CD4-positive, alpha-beta T cell treated with Interleukin-15 for 4 hours (primary cell): ENCODE measurements at regions not wholly inside any gene's neighbourhood (a gene's known extent, or its start where the extent isn't known, plus 50 kb on each side); places are given as distances from the start of the nearest gene placed in this dataset.

Experiments
- DNase-seq: peaks from one replicate; pipeline ENCODE4 v3.0.0-alpha.2; 2020; ENCODE audit warnings: low spot score

DNA sequence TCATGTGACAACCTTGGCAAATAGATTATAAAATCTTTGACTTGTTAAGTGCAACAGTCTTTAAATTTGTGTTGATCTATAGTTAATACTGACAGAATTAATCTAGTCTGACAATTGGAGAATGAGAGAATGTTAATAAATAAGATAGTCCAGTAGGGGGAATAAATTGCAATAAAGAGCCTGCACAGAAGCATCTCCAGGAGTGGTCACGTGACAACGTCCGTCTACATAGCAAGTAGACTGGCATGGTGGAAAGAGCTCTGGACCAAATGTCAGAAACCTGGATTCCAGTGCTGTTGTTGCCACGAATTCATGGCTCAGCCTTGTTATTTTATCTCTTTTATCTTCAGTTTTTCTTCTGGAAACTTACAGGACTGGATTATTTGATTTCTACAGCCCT lies 436.5 kb downstream of the RAB28 start:
- no peak for DNase-seq

DNA sequence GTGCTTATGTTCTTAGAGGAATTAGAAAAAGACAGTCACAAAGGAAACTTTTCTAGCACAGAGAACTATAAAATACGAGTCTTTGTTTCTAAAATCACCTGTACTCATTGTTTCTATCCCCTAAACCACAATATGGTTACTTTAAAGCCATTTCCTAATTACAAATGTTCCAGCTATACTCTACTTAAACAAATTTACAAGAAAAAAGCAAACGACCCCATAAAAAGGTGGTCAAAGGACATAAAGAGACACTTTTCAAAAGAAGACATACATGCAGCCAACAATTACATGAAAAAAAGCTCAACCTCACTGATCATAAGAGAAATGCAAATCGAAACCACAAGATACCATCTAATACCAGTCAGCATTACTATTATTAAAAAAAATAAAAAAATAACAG lies 447.3 kb downstream of the RAB28 start:
- no peak for DNase-seq

DNA sequence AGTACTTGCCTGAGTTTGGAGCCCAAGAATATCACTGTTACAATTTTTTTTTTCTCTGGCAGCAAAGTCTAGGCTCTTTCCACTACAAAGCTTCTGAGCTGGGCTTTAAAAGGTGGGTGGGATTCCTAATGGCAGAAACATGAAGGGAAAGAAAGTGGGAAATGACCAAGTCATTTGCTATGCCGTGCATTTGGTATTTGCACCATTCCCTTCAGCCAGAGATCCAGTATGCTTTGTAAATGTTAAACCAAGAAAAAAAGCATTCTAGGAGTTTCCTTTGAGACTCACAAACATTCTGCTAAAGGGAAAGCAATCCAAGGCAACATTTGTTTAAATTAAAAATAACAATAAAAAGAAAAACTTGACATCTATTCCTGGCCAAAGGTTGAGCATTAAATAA lies 451.2 kb downstream of the RAB28 start:
- DNase-seq: no peak

DNA sequence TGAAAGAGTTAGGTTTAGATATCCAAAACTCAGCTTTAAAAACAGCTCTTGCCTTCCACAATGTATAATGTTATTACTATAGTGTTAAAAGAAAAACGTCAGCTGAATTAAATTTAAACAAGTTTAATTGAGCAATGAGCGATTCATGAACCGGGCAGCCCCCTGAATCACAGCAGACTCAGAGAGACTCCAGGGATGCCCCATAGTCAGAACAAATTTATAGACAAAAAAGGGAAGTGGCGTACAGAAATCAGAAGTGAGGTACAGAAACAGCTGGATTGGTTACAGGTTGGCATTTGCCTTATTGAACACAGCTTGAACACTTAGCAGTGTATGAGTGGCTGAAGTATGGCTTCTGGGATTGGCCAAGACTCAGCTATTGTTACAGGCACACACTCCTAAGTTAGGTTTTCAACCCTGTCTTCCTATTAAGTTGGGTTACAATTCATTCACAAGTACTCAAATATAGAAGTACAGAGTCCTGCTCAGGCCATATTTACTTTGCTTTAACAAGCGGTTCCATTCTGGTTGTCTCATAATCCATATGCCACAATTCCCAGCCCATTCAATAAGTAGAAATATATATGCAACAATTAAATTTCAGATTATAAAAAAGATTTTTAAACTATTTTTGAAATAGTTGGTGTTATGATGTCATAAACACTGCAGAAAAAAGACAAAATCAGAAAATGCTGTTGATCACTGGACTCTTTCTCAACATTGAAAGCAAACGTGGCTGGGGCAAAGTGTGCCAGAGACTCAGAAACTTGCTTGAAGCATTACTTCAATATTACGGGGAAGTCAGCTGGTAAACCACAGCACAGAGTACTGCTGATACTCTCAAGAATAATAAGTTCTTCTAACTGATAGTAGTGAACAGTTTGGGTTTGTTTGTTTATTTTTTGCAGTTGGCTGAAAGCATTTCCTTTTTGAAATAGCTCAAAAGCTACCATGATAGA lies 459.7 kb downstream of the RAB28 start:
- no peak for DNase-seq

DNA sequence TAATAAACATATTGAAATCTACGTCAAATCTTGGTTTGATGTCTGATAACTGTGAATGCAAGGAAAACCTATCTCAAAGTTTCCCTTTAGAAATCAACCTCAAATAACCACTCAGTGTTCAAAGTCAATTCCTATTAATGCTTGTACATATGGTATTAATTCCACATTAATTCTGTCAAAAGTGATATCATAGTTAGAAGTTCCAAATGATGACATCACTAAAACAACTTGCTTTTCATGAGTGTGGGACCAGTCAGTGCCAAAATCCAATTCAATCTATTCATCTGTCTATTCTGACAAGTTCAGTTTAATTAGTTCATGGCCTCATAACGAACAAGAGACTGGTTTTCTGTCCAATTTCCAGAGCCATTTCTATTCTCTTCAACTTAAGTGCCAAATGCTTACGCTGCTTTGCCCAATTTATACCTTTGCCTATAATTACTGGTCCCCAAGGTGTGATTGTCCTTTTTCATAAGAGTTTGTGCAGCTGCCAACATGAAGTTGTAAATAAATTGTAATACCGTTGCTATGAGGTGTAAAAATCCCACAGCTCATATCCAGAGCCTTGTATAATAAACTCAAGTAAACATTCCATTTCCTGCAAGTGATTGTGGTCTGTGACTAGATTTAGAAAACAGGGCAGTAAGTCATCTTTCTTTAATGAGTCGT lies 476.2 kb downstream of the RAB28 start:
- DNase-seq: no peak

DNA sequence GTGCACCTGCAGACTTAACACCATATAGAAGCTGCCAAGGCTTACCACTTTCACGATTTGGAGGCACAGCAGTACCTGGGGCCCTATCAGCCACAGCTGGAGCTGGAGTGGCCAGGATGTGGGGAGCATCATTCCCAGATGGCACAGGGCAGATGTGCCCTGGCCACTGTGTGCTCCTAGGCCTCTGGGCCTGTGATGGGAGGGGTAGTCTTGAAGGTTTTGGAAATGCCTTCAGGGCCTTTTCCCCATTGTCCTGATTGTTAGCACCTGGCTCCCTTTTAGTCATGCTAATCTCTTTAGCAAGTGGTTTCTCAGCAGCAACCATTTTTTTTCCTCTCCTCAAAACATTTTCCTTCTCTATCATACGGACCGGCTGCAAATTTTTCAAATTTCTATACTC lies 490.2 kb downstream of the RAB28 start:
- no peak for DNase-seq

DNA sequence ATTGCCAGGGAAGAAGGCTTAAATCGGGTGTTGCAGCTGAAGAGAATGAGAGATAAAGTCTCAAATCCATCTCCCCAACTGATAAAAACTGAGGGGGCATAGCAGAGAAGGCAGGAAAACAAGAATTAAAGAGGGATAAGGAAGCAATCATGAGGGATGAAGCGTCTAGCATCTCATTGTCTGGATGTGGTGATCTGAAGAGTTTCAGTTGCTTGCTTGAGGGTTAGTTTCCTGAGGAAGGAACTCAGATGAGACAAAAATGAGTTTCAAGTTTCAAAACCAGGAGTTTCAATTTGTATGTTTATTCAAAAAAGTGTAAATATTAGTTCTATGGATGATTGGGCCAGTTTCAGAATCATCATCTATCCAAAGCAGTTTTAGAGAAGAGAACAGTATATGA lies 496.9 kb downstream of the RAB28 start:
- no peak for DNase-seq

DNA sequence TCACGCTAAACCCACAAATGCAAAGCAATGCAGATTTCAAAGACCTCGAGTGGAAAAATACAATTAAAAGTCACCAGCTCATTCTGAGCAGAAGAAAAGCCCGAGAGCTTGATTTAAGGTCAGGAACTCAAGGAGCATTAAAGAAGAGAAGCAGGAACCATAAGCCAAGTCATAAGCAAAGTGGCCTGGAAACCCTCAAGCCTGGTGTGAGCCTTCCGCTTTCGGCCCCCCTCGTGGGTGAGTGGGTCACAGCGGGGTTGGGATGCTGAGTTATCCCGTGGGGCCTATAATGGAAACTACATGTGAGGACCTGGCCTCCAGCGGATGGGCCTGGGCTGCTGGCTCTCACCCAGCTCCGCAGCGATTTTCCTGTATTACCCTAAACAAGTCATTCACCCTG lies 504.3 kb downstream of the RAB28 start:
- DNase-seq: no peak

DNA sequence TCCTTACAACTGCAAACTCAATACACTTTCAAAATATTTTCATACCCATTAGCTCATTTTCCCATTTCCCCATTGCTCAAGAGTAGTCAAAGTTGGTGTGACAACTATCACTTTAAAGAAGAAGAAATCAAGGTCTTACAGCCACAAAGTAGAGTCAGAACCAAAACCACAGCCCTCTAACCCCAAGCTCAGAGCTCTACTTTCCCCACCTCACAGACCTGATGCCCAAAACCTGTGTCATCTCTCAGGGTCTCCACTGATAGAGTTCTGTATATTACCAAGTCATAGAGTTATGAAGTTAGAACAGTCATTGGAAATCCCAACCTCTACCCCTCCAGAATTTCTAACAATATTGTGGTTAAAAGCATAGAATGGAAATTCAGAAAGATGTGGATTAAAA lies 505.8 kb downstream of the RAB28 start:
- DNase-seq: no peak

DNA sequence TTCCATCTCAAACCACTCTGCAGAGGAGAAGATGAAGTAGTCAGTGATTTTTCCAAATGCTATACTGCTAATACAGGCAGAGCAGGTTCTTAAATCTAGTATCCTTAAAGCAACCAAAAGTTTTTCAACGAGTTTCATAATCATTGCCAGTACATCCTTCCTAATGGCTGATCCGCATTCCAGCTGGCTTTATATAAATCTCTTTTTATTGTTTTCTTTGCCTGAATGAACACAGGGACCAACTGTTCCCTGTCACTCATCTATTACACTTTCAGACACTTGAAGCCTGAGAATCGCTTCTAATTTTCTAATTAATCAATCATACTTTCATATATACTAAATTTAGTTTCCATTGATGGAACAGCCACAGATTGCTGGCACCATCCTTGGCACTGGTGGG lies 508.6 kb downstream of the RAB28 start:
- DNase-seq: no peak

DNA sequence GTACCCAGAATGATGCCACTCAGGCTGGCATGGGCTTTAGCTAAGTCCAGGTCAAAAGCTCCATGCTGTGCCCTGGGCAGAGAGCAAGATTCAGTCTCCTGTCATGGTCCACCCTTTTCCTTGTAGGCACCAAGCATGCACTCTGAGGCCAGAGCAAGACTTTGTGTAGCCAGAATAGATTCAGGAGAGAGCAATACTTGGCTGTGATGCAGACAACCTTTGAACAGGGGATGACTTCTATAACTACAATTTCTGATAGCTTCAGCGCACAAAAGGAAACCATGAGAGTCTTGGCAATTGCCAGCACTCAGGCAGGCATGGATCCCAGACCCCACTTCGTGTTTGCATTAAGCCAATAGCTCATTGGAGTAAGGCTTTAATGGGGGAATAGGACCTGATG lies 510.6 kb downstream of the RAB28 start:
- no peak for DNase-seq

DNA sequence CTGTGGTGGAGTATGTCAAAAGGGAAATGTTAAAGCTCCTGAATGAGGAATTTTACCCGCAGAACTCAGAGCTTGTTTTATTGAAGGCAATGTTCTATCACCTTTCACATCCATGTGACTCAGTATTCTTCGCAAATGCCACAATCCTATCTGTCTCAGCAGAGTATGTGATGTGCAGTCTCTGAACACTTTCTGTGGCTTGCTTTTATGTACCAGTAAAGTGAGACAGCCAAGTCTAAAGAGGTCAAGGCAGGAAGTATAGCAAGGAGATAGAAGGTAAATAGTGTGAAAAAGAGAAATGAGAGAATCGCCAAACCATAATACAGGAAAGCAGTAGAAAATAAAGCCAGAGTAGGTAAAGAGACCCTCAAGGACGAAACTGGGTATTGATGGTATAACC lies 515.8 kb downstream of the RAB28 start:
- DNase-seq: no peak

DNA sequence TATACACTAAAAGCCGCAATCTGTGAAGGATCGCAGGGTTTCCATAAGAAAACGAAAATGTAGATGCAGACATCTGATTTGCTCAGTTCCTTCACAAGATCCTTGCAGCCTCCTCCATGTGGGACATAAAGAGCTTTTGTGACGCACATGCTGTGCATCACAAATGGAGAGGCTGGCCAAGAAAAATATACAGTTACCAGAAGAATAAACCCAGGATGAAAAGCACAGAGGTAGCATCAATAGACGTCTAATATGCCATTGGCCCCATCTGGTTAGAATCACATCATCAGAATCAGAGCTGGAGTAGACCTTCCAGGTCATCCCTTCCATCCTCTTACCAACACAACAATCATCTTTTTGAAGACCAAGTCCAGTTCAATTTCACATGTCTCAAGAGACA lies 517.4 kb downstream of the RAB28 start:
- no peak for DNase-seq

DNA sequence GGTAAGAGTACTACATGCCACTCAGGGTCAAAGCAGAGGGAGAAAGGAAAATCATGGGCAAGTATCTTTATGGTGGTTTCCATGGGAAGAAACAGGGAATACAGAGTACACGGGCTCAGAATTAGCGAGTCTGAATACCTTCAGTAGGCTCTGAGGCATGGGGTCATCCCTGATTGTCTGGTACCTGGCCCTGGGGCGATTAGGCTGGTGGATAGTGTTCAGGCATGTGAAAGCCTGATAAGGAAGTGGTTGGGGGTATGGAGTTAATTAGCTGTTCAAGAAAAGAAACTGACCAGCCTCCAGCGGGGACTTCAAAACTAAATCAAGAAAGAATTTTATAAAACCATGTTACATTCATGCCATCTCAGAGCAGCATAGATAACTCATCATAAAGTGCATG lies 518.8 kb downstream of the RAB28 start:
- DNase-seq: no peak

DNA sequence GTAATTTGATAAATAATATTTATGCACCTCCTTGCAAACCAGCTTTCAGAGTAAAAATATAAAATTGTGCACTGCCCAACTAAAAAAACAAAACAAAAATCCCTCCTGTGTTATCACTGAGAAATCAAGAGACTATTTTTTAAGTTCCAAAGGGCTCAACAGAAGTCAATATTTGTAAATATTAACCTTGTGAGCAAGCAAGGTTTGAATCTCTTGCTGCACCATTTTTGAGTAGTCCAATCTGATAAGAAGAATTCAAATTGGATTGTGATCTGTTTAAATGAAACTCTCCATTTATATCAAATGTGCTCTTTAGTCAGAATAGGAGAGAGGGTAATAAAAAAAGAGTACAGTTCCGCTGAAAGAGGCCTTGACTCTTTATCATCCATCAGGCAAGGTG lies 520.2 kb downstream of the RAB28 start:
- no peak for DNase-seq

DNA sequence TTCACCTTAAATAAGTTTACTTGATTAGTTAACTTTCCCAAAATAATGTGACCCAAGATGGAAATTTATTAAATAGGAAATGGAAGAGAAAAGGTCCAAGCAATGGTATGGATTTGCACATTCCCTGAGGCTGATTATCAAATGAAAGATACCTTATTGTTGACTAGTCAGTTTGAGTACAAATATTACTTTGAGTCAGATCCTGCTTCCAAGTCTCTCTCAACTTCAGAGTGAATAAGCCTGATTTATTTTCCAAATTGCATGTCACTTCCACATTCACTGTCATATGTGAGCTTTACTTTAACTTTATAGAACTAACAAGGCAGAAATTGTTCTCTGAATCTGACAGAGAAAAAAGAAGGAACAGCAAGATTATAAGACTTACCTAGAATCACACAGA lies 520.8 kb downstream of the RAB28 start:
- no peak for DNase-seq

DNA sequence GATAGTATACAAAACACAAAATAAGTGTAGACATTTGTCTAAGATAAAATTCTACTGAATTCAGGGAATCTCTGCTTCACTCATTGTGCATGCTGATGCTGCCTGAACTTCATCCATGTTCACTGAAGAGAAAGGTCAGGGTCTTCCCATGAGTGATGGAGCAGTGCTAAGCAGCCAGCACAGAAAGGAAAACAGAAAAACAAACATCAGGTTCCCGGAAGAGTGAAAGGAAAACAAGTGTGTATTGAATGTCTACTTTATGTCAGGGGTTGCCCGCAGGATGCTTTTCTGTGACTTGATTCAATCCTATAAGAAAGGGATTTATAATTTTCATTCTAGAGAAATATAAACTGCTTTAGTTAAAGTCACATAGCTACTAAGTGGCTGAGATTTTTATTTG lies 522.4 kb downstream of the RAB28 start:
- no peak for DNase-seq

DNA sequence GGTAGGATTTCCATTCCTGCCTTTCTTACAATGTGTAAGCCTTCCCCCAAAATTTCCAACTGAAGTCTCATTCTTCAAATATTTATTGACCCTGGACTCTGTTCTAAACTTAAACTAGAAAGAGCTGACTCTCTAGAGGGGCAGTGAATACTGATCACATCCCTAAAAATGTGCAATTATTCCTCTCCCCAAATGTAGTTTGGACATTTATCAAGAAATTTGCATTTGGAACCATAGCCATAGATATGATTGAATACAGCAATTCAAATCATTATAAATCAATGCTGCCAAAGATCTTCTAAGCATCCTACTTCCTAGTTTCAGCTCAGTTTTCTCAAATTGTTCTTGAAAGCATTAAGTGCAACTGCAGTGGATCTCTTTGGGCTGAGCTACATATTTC lies 525.7 kb downstream of the RAB28 start:
- no peak for DNase-seq

DNA sequence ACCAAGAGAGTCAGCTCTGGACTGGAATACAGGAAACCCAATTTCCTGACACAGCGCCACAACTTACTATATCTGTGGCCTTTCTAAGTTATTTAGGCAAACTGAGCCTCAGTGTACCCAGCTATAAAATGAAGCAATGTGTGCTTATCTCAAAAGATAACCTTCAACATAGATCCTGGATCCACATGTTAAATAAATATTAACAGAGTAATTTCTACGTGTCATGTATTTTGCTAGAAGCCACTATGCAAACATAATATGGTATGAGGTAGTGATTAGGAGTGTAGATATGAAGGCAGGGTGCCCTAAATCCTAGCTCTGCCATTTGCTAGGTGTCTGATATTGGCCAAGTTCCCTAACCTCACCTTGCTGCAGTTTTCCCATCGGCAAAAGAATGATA lies 527.0 kb downstream of the RAB28 start:
- DNase-seq: no peak

DNA sequence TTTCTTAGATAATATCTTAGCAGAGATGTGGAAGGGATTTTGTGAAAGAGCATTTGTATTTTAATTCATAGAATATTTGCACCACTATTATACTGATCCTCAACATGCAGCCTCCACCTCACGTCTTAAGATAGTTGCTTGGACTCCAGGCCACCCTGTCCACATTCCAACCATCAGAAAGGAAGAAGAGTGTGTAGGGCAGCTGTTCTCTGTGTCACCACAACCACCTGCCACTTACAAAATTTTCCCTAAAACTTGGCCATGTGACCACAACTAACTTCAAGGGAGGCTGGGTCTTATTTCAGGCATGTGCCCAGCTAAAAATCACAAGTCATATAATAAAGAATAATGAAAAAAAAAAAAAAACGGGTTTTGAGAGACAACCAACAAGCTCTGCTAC lies 528.1 kb downstream of the RAB28 start:
- no peak for DNase-seq

DNA sequence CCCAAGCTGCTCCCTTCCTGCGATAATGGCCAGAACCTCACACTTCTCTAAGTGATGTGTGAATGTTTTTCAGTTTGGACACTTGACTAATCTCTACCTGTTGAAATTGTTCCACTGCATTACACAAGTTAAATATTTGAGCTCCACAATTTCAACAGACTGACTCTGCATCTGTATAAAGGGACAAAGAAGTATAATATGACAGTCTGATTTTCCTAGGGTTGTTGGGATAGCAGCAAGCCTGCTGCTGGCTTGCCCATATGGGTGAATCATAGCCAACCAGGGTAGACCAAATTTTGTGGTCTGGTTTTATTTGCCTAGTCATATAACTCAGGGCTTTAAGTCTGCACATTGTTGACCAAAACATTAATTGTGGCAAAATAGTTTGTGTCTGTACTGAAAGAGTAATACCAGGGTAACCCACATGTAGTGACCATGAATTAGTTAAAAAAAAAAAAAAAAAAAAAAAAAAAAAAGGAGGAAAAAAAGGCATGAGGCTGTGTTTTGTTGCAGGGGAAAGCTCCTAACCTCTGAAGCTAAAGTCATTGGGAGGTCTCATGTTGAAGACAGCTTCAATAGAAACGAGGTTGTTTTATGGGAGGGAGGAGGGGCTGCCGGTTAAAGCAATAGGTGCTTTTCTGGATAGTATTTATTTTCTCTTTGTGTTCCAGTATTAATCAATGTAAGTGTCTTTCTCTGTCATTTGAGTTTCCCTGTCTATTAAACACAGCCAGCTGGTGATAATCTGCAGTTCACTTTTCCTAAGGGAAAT lies 534.2 kb downstream of the RAB28 start:
- no peak for DNase-seq

DNA sequence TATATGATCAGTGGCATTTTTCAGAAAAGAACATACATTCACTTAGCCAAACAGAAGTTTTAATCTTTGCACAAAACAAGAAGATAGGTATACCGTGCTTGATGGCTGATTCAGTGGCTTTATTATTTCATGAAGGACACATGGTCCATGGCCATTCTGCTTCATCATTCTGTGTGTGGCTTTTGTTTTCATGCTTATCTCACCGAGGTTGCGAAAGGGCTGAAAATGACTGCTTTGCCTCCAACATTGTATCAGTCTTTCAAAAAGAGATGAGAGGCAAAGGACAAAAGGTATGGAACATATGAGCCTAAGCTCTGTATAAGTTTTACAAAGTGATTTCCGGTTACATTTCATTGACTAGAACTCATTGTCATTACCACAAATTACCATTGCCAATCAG lies 541.1 kb downstream of the RAB28 start:
- no peak for DNase-seq

DNA sequence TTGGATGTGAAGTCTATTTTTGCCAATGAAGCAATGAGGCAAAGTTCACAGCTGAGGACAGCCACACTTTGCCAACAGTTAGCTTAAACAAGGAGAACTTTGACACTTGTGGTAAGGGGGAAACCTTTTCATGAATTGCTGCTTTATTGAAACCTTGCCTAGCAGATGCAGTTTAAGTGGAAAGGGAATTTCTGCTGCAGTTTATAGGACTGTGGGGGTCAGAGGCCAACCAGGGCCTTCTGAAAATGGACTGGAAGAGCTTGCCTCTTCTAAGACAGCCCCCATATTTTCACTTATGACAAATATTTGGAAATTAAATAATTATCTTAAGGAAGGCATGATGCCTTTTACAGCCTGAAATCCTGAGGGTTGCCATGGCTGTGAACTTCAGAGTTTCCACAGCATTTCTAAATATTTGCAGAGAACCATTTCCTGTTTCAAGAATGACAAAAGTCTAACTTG lies 550.3 kb downstream of the RAB28 start:
- DNase-seq: no peak
